ENCODE measurements at regions not wholly inside any gene's neighbourhood (a gene's known extent, or its start where the extent isn't known, plus 50 kb on each side); places are given as distances from the start of the nearest gene placed in this dataset.
"Not testable (repeated sequence)": the region's sequence is repeated elsewhere in the genome, so short reads cannot be mapped to it uniquely, and the experiment has no call there.

GRCh38 chr3:160098261-160098908, 109.8 kb downstream of the IL12A start:
- no peak for DNase-seq

- DNase-seq: no peak
Measured at GRCh38 chr3:160098926-160099626, 110.4 kb downstream of the IL12A start.

GRCh38 chr3:160099834-160100233, 111.2 kb downstream of the IL12A start:
- DNase-seq: no peak

- no peak for DNase-seq
Measured at GRCh38 chr3:160100610-160101009, 112.0 kb downstream of the IL12A start.

GRCh38 chr3:160102001-160102400, 113.4 kb downstream of the IL12A start:
- DNase-seq: not testable (repeated sequence)

DNA sequence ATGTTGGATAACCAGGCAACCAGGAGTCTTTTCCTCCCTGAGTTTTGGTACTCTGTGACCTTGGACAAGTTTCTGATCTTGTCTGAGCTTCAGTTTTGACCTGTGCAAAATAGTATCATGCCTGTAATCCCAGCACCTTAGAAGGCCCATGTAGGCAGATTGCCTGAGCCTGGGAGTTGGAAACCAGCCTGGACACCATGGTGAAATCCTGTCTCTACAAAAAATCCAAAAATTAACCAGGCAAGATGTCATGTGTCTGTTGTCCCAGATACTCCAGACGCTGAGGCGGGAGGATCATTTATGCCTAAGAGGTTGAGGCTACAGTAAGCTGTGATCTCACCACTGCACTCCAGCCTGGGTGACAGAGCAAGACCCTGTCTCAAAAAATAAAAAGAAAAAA, 114.8 kb downstream of the IL12A start:
- DNase-seq: no peak

GRCh38 chr3:160105907-160106584, 117.4 kb downstream of the IL12A start:
- no peak for DNase-seq

DNA sequence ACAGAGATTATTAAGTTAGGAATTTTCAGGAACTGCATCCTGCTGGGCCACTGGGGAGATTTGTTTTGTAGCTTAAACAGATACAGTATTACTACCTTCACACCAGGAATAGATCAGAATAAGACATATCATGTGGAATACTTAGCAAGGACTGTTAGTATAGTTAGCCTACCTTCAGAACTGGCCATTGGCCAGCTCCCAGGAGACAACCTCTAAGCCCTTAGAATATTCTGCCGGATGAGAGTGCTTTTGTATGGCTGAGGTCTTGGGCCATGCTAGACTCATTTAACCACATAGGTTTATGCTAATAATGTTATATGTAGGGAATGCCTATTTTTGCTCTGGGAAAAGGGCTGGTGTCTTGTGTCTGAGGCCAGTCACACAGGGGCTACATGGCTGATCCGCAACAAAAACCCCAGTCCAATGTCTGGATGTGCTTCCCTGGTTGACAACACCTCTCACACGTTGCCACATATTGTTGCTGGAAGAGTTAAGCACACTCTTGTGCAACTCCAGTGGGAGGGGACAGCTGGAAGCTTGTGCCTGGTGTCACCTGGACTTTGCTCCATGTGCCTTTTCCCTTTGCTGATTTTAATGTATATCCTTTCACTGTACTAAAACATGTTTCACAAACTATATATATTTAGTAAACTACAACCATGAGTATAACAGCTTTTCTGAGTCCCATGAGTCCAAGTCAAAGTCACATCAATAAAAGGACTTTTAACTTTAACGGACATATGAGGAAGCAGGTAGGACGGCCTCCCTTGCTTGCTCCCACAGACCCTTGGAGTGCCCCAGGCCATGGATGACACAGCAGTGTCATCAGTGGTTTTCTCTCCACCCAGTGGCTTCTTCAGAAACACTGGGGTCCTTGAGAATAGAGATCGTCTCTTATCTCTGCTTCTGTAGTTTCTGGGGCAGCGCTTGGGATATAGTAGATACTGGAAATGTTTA, 118.0 kb upstream of the C3orf80 start:
- no peak for DNase-seq

DNA sequence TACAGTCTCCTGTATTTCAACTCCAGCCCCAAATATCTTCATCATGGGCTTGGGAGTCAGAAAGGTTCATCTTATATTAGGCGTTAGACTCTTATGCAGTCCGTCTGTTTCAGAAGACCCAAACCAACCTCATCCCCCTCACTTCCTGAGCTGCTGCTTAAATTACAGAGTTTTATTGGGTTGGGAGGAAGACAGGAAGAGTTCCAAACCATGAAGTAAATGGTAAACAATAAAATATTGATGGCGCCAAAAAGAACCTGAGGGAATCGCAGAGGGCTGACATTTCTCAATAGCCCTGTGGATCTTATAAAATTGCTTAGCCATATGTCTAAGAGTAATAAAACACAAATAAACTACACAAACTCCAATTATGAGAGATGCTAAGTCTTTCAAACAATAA, 116.9 kb upstream of the C3orf80 start:
- no peak for DNase-seq

- no peak for DNase-seq
Measured at GRCh38 chr3:160112481-160112880, 112.7 kb upstream of the C3orf80 start.

DNA sequence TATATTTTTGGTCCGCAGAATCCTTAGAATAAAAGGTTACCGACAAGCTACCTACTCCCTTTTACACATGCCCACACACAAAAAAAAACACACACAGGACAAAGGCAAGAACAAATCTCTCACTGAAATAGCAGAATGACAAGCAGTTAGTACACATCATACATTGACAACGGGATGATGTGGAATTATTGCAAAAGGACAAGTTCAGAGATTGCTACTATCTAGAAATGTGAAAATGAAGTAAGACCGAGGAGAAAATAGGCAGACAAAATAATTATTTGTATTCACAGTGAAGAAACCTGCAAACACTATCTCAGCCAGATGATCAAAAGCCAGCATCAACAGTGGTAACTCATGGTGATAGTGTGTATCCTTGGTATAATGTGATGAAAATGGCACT, 112.2 kb upstream of the C3orf80 start:
- DNase-seq: no peak

DNA sequence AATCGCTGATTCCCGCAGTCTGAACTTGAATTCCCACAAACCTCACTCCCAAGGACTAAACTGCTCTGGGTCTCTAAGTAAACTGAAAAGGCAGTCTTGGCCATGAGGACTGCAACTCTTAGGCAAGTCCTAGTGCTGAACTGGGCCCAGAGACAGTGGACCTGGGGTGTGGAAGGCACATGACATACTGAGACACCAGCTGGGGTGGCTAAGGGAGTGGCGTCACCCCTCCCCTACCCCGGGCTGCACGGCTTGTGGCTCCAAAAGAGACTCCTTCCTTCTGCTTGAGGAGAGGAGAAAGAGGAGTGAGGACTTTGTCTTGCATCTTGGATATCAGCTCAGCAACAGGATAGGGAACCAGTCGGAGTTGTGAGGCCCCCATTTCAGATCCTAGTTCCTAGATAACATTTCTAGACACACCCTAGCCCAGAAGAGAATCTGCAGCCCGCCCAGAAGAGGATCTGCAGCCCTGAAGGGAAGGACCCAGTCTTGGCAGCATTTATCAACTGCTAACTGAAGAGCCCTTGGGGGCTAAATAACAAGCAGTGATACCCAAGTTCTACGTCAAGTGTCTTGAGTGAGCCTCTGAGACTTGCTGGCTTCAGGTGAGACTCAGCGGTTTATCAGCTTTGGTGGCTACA, 110.7 kb upstream of the C3orf80 start:
- no peak for DNase-seq

- no peak for DNase-seq
Measured at GRCh38 chr3:160115387-160115786, 109.8 kb upstream of the C3orf80 start.

GRCh38 chr3:160124224-160124623, 101.0 kb upstream of the C3orf80 start:
- no peak for DNase-seq

- DNase-seq: no peak
Measured at GRCh38 chr3:160125258-160125657, 100.0 kb upstream of the C3orf80 start.

DNA sequence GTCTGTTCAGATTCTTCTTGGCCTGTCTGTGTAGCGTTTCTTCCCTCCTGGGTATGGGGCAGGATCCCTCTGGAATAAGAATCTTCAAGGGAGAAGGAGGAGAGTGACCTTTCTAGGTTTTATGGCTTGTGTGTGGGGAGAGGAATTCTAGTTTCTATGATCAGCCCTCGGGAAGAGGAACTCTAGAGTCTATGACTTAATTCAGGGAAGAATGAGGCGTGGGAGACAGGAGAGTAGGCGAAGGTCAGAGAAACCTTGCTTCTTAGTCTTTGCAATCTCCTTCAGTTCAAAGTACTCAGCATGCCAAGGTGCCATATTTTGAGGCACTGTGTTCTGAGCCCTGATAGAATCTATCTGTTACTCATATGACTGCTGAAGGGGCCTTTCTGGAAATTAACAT, 99.2 kb upstream of the C3orf80 start:
- no peak for DNase-seq

DNA sequence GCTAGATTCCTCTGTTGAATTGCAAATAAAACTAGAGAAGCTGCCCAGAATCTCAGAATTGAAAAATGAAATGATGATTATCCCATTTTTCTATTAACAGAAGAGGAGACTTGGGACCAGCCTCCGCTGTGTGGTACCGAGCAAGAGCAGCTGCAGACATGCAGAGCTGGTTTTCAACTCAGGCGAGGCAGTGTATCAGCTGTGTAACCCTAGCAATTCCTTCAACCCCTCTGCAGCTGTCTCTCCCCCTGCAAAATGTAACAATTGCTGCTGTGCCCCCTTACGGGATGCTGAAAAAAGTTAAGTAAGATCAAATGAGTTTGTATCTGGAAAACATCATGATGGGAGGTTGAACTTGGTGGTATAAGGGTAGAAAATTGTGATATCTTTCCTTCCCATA, 98.5 kb upstream of the C3orf80 start:
- no peak for DNase-seq

DNA sequence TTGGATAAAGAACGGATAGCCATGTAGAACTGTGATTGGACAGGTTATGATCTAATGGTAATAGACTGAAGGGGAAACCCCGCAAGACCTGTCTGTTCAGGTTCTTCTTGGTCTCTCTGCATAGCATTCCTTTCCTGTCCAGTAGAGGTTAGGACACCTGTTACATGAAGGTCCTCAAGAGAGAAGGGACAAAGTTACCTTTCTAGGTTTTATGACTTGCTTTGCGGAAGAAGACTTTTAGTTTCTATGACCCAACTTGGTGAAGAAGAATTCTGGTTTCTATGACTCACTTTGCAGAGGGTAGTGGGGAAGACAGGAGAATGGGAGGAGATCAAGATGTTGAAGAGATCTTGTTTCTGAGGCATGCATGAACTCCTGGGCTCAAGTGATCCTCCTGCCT, 97.9 kb upstream of the C3orf80 start:
- DNase-seq: no peak

DNA sequence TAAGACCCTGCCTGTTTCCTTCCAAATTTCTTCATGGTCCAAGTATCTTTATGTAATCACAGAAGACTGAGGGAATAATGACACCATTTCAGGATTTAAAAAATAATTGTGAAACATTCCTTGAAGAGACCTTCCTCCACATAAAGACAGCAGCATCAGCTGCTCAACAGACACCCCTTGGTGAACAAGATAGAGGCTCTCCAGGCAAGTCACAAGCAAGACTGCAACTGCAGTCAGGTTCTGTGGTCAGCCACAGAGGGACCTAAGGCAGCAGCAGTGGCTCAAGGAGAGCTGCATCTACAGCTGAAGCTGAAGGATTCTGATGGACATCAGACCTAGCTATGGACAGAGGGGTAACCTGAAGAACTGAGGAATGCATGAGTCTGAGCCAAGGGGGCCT, 97.2 kb upstream of the C3orf80 start:
- DNase-seq: no peak

GRCh38 chr3:160129459-160130061, 95.7 kb upstream of the C3orf80 start:
- peak; percentile 95 for DNase-seq

DNA sequence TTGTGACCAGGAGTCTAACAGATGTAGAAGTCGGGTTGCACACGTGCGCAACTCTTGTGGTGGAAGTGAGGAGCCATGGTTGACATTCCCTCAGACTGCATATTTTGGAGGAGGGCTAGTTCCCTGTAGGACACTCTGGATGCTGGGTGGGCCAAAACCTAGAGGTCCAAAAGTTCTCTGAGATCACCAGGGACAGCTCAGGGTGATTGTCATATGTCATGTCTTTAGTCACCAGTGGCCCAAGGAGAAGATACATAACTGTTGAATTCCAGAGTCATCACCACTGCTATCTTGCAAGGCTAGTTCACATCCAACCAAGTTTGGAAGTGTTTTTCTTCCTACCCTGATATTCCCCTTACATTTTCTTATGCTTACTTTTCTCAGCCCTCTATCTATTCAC, 95.2 kb upstream of the C3orf80 start:
- DNase-seq: no peak

- DNase-seq: peak; percentile 43
Measured at GRCh38 chr3:160130950-160131349, 94.3 kb upstream of the C3orf80 start.

Measured in HCEC 1CT (cell line).